ENCODE measurements at regions not wholly inside any gene's neighbourhood (a gene's known extent, or its start where the extent isn't known, plus 50 kb on each side); places are given as distances from the start of the nearest gene placed in this dataset.

DNA sequence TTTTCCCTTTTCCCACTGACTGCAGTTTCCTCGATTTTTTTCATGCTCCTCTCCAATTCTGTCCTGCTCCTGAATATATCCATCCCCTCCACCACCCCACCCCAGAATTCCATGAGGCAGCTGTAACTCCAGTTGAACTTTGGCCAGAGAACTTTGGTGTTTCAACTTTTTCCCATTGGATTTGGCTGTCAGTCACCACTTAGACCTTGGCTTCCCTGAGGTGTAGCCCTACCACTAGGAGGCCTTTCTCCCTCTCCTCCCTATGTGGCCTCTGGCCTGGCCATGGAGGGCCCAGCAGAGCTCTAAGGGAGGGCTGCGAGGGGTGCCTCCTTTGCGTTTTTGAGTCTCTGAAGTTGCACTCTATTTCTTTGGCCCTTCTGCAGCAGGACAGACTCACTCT is 261.3 kb downstream of the PIK3R1 start:
- Mint-ChIP-seq H3K27me3 (peaks cover 7% of the 10 kb centered on the region), H3K4me3 (no peak overlapping the region), H3K4me1 (no peaks in the 10 kb centered on the region), H3K27ac (no peak overlapping the region), H3K9me3 (ENCODE audit: insufficient read depth) (no peaks in the 10 kb centered on the region)
- ATAC-seq (ENCODE audit: low read depth), result no peak
- Histone ChIP-seq H3K4me3 (ENCODE audit: control extremely low read depth in 1 of 5, extremely low read depth in 1 of 5, insufficient read depth in 1 of 5, low read depth in 2 of 5, low read length in 4 of 5) (no peak overlapping the region), H3K79me2 (ENCODE audit: control insufficient read depth, insufficient read depth, low read length) (no peaks in the 10 kb centered on the region), H2AFZ (ENCODE audit: insufficient read depth, low read depth, low read length, poor library complexity, severe bottlenecking) (no peak overlapping the region), H3K27ac (ENCODE audit: low read length in 2 of 2) (no peak overlapping the region), H3K36me3 (replicated peaks in 1 of 2; ENCODE audit: control extremely low read depth in 1 of 2, control insufficient read depth in 1 of 2, extremely low read depth in 1 of 2, insufficient read depth in 2 of 2, low read length in 1 of 2) (no peaks in the 10 kb centered on the region), H3K4me1 (ENCODE audit: control insufficient read depth in 2 of 2, insufficient read depth in 2 of 2, low read length in 2 of 2) (no peaks in the 10 kb centered on the region), H3K9ac (ENCODE audit: low read length) (no peak overlapping the region), H3K9me3 (ENCODE audit: control extremely low read depth in 1 of 3, control insufficient read depth in 2 of 3, insufficient read depth in 1 of 3, low read length in 2 of 3) (no peaks in the 10 kb centered on the region), H4K20me1 (ENCODE audit: control insufficient read depth, insufficient read depth, low read length, poor library complexity, severe bottlenecking) (no peaks in the 10 kb centered on the region), H3K4me2 (replicated peaks; ENCODE audit: low read depth, low read length, poor library complexity, severe bottlenecking) (no peak overlapping the region), H3K27me3 (replicated peaks in 1 of 4; ENCODE audit: control extremely low read depth in 1 of 4, control insufficient read depth in 3 of 4, insufficient read depth in 4 of 4, low read length in 3 of 4) (no peaks in the 10 kb centered on the region)
- CTCF ChIA-PET, result no interaction called here
- intact Hi-C loops (cut with micrococcal nuclease), result no loop called here
- POLR2A ChIA-PET, result no interaction called here
- no peak for DNase-seq
- 95% methylated on average over 3 of the region's 3 CpGs for WGBS (ENCODE audit: insufficient coverage)
- TF ChIP-seq CTCF (IDR thresholded peaks at IDR 0.05) (no peak), EZH2 (IDR thresholded peaks at IDR 0.05; ENCODE audit: borderline replicate concordance, insufficient read depth, low read depth, low read length, poor library complexity, severe bottlenecking) (no peak)

DNA sequence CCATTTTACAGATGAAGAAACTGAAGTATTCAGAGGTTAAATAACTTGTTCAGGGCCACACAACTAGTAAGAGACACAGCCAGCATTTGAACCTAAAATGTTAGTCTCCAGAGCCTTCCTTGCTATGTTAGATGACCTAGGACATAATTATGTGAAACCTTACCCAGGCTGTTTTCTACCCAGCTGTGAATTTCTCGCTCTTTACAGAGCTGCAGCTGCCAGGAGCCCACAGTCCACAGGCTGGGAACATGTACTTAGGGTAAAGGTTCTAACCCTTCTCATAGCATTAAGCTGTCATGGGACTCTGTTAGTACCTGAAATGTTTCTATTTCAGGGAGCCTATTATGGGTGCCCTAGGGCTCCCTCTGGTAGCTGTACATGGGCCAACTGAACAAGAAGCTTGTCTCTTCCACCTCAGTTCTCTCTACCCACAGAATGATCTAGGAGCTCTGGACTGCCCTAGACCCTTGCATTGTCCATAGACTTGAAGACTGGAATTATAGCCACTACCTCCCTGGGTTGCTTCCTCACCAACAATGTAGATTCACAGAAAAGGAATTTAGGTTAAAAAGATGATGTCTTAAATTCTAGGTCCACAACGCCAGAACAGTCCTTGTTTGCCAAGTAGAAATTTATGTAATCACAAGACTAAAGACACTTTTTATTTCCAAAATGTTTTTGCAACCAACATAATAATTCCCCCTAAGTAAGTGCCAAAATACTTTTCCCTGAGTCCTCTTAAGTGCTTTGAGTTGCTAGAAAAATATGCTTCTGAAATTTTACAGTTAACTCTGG is 262.9 kb downstream of the PIK3R1 start:
- ATAC-seq (ENCODE audit: low read depth) (no peak), DNase-seq (no peak)
- Histone ChIP-seq H3K4me3 (ENCODE audit: control extremely low read depth in 1 of 5, extremely low read depth in 1 of 5, insufficient read depth in 1 of 5, low read depth in 2 of 5, low read length in 4 of 5) (no peak overlapping the region), H3K9me3 (ENCODE audit: control extremely low read depth in 1 of 3, control insufficient read depth in 2 of 3, insufficient read depth in 1 of 3, low read length in 2 of 3) (no peaks in the 10 kb centered on the region), H3K36me3 (replicated peaks in 1 of 2; ENCODE audit: control extremely low read depth in 1 of 2, control insufficient read depth in 1 of 2, extremely low read depth in 1 of 2, insufficient read depth in 2 of 2, low read length in 1 of 2) (no peaks in the 10 kb centered on the region), H4K20me1 (ENCODE audit: control insufficient read depth, insufficient read depth, low read length, poor library complexity, severe bottlenecking) (no peaks in the 10 kb centered on the region), H3K79me2 (ENCODE audit: control insufficient read depth, insufficient read depth, low read length) (no peaks in the 10 kb centered on the region), H3K4me2 (replicated peaks; ENCODE audit: low read depth, low read length, poor library complexity, severe bottlenecking) (no peak overlapping the region), H2AFZ (ENCODE audit: insufficient read depth, low read depth, low read length, poor library complexity, severe bottlenecking) (no peak overlapping the region), H3K9ac (ENCODE audit: low read length) (no peak overlapping the region), H3K27me3 (replicated peaks in 1 of 4; ENCODE audit: control extremely low read depth in 1 of 4, control insufficient read depth in 3 of 4, insufficient read depth in 4 of 4, low read length in 3 of 4) (no peaks in the 10 kb centered on the region), H3K27ac (ENCODE audit: low read length in 2 of 2) (no peak overlapping the region), H3K4me1 (ENCODE audit: control insufficient read depth in 2 of 2, insufficient read depth in 2 of 2, low read length in 2 of 2) (no peaks in the 10 kb centered on the region)
- ChIA-PET CTCF (no interaction called here), POLR2A (no interaction called here)
- Mint-ChIP-seq H3K27ac (no peak overlapping the region), H3K4me1 (peaks cover 7% of the 10 kb centered on the region), H3K27me3 (peaks cover 11% of the 10 kb centered on the region), H3K4me3 (no peak overlapping the region), H3K9me3 (ENCODE audit: insufficient read depth) (no peaks in the 10 kb centered on the region)
- 90% methylated on average over 2 of the region's 2 CpGs for WGBS (ENCODE audit: insufficient coverage)
- TF ChIP-seq CTCF (IDR thresholded peaks at IDR 0.05) (no peak), EZH2 (IDR thresholded peaks at IDR 0.05; ENCODE audit: borderline replicate concordance, insufficient read depth, low read depth, low read length, poor library complexity, severe bottlenecking) (no peak)
- intact Hi-C loops (cut with micrococcal nuclease), result no loop called here
